ENCODE measurements at regions not wholly inside any gene's neighbourhood (a gene's known extent, or its start where the extent isn't known, plus 50 kb on each side); places are given as distances from the start of the nearest gene placed in this dataset.

DNA sequence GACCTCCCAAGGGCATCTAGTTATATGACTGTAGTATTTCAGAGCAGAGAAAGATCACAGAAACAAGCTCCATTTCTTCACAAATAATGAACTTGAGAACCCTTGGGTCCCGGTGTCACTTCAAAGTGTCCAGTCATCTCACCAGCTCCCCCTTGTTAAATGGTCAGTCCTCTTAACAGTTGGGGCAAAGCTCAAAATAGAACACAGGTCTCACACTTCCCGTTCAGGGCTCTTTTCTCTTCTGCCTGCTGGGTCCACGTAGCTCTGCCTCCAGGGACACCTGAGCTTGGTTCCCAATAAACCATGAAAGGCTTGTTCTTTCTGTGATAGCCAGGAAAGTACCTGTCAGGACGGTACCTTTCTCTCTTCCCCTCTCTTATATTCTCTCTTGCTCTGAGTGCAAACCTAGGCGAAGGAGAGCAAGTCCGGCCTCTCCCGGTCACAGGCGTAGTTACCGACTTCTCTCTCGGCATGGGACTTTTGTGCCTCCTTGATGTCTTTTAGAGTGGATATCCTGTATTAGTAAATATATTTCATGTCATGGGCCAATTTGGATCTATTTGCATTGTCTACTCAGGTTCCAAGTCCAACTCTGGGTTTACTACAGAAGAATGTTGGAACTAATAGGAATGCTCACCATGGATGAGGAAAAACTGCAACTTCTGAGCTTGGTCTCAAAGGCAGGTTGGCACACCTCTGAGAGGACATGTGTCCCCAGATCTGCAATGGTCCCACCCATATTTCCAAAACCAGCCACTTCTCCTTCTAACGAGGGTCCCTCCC is 118.8 kb upstream of the PARP11 start:
- Histone ChIP-seq H3K4me2 (no peak overlapping the region), H3K4me3 (no peak overlapping the region), H3K4me1 (no peaks in the 10 kb centered on the region), H3K27ac (no peak overlapping the region), H3K9me3 (no peaks in the 10 kb centered on the region)
- DNase-seq (ENCODE audit: low read depth in 1 of 2, low spot score in 1 of 2), result no peak
- FAIRE-seq, result no peak
- ChIA-PET CTCF (interaction anchor here (1.0 to 17.8 kb wide), 5 partner anchors 16 to 285 kb away, joined by 3 to 338 read pairs (median 4); partner anchors contain the start of gene CCND2), POLR2A (no interaction called here)
- 39% methylated on average over 11 of the region's 11 CpGs for WGBS (ENCODE audit: missing lambda C conversion rate)
- TF ChIP-seq HOXB13 (CRISPR knock-in tag; IDR thresholded peaks at IDR 0.05; ENCODE audit: low read depth) (no peak), MAZ (IDR thresholded peaks at IDR 0.05; ENCODE audit: borderline replicate concordance, low read depth, low read length) (no peak), HDAC2 (IDR thresholded peaks at IDR 0.05) (no peak), JUN (IDR thresholded peaks at IDR 0.05) (no peak), ZNF302 (CRISPR knock-in tag; IDR thresholded peaks at IDR 0.05) (no peak)
- TF ChIP-seq, protein P1, sequence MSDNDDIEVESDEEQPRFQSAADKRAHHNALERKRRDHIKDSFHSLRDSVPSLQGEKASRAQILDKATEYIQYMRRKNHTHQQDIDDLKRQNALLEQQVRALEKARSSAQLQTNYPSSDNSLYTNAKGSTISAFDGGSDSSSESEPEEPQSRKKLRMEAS (IDR thresholded peaks at IDR 0.05), result no peak
- no peak for ATAC-seq

DNA sequence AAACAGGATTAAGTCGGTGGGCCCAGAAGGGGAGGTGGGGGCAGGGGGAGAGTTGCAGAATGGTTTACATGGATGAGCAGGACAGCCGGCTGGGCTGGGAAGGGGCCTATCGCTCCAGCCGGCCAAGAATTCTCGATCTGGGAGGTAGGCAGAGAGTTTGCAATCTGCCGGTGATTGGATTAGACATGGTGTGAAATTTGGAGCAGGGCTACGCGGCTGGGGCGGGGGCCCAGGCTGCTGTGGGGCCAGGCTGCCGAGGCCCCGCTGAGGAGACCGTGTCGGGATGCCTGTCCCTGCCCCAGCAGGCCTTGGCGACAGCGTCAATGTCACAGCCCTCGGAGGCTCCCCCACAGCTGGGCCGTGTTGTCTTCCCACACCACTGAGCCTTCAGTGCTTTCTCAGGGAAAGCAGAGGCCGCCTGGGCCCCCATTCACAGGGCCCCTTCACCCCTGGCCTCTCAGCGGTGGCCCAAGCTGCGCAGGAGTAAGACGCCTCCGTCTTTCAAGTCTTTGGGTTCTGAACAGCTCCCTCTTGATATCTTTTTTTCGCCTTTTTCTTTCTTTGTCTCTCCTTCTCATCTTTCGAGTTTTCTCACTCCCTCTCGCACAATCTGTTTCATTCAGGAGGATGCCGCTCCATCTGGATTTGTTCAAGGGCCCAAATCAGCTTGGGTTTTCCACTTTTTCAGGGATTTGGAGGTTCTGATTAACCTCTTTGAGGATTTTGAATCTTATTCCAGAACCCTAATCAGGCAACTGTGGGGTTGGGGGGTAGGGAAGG is 117.5 kb upstream of the PARP11 start:
- WGBS (ENCODE audit: missing lambda C conversion rate), result 47% methylated on average over 24 of the region's 26 CpGs
- H3K4me1 ChIP-seq, result no peaks in the 10 kb centered on the region
- H3K4me3 ChIP-seq, result no peak overlapping the region
- ATAC-seq (no peak), FAIRE-seq (no peak), DNase-seq (ENCODE audit: low read depth in 1 of 2, low spot score in 1 of 2) (no peak)
- peaks cover 4% of the 10 kb centered on the region; the same call in 1 of the 3 replicates for H3K9me3 ChIP-seq
- POLR2A ChIA-PET, result no interaction called here
- TF ChIP-seq RARB (CRISPR knock-in tag; IDR thresholded peaks at IDR 0.05), result no peak
- TF ChIP-seq ESRRA (IDR thresholded peaks at IDR 0.05; ENCODE audit: borderline replicate concordance, low read length), result no peak
- TF ChIP-seq JUNB (IDR thresholded peaks at IDR 0.05), result no peak
- TF ChIP-seq HOXB13 (CRISPR knock-in tag; IDR thresholded peaks at IDR 0.05; ENCODE audit: low read depth), result no peak
- no peak for TF ChIP-seq ZC3H11A (IDR thresholded peaks at IDR 0.05)
- CTCF ChIA-PET, result interaction anchor here (0.9 to 17.8 kb wide), 6 partner anchors 10 to 286 kb away, joined by 3 to 338 read pairs (median 4); partner anchors contain the start of gene CCND2
- no peak overlapping the region for H3K27ac ChIP-seq
- H3K4me2 ChIP-seq, result no peak overlapping the region

DNA sequence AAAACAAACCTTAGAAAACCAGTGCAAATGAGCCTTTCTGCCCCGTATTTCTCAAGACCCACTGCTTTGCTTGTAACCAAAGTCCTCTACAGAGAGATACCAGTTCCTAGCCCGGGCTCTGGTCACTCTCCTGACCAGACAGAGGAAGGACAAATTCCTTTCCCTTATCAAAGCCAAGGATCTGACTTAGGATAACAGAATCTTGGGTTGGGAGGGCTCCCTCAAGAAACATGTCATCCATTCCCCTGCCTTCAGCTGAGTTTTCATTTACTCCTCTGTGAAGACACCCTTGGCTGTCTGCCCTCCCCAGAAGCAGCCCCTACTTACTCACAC is 116.0 kb upstream of the PARP11 start:
- ChIA-PET POLR2A (no interaction called here), CTCF (interaction anchor here (1.0 to 17.8 kb wide), 3 partner anchors 26 to 288 kb away, joined by 3 to 338 read pairs (median 14); no protein-coding TSS in a partner anchor)
- peaks cover 10% of the 10 kb centered on the region; the same call in 2 of the 3 replicates for H3K9me3 ChIP-seq
- 2% methylated on average over 2 of the region's 2 CpGs for WGBS (ENCODE audit: missing lambda C conversion rate)
- TF ChIP-seq PHF8 (IDR thresholded peaks at IDR 0.05; ENCODE audit: borderline replicate concordance, low read depth) (no peak), TFCP2L1 (CRISPR knock-in tag; IDR thresholded peaks at IDR 0.05) (no peak), GATA3 (IDR thresholded peaks at IDR 0.05; ENCODE audit: borderline replicate concordance) (no peak), CHD4 (IDR thresholded peaks at IDR 0.05; ENCODE audit: borderline replicate concordance) (no peak), RFX5 (IDR thresholded peaks at IDR 0.05) (no peak), CHD2 (IDR thresholded peaks at IDR 0.05; ENCODE audit: low read length, partially characterized antibody) (no peak)
- TF ChIP-seq, protein P2, sequence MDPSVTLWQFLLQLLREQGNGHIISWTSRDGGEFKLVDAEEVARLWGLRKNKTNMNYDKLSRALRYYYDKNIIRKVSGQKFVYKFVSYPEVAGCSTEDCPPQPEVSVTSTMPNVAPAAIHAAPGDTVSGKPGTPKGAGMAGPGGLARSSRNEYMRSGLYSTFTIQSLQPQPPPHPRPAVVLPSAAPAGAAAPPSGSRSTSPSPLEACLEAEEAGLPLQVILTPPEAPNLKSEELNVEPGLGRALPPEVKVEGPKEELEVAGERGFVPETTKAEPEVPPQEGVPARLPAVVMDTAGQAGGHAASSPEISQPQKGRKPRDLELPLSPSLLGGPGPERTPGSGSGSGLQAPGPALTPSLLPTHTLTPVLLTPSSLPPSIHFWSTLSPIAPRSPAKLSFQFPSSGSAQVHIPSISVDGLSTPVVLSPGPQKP (IDR thresholded peaks at IDR 0.05; ENCODE audit: low read depth, low read length), result no peak
- TF ChIP-seq, protein P3, sequence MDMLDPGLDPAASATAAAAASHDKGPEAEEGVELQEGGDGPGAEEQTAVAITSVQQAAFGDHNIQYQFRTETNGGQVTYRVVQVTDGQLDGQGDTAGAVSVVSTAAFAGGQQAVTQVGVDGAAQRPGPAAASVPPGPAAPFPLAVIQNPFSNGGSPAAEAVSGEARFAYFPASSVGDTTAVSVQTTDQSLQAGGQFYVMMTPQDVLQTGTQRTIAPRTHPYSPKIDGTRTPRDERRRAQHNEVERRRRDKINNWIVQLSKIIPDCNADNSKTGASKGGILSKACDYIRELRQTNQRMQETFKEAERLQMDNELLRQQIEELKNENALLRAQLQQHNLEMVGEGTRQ (IDR thresholded peaks at IDR 0.05), result no peak
- TF ChIP-seq, protein P4, sequence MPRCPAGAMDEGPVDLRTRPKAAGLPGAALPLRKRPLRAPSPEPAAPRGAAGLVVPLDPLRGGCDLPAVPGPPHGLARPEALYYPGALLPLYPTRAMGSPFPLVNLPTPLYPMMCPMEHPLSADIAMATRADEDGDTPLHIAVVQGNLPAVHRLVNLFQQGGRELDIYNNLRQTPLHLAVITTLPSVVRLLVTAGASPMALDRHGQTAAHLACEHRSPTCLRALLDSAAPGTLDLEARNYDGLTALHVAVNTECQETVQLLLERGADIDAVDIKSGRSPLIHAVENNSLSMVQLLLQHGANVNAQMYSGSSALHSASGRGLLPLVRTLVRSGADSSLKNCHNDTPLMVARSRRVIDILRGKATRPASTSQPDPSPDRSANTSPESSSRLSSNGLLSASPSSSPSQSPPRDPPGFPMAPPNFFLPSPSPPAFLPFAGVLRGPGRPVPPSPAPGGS (IDR thresholded peaks at IDR 0.05), result no peak
- TF ChIP-seq, protein P5, sequence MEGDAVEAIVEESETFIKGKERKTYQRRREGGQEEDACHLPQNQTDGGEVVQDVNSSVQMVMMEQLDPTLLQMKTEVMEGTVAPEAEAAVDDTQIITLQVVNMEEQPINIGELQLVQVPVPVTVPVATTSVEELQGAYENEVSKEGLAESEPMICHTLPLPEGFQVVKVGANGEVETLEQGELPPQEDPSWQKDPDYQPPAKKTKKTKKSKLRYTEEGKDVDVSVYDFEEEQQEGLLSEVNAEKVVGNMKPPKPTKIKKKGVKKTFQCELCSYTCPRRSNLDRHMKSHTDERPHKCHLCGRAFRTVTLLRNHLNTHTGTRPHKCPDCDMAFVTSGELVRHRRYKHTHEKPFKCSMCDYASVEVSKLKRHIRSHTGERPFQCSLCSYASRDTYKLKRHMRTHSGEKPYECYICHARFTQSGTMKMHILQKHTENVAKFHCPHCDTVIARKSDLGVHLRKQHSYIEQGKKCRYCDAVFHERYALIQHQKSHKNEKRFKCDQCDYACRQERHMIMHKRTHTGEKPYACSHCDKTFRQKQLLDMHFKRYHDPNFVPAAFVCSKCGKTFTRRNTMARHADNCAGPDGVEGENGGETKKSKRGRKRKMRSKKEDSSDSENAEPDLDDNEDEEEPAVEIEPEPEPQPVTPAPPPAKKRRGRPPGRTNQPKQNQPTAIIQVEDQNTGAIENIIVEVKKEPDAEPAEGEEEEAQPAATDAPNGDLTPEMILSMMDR (IDR thresholded peaks at IDR 0.05), result no peak
- H3K27ac ChIP-seq, result no peak overlapping the region
- H3K4me2 ChIP-seq, result no peak overlapping the region
- FAIRE-seq (no peak), DNase-seq (ENCODE audit: low read depth in 1 of 2, low spot score in 1 of 2) (no peak), ATAC-seq (no peak)
- H3K4me1 ChIP-seq, result no peaks in the 10 kb centered on the region
- H3K4me3 ChIP-seq, result no peak overlapping the region
